ENCODE measurements at regions not wholly inside any gene's neighbourhood (a gene's known extent, or its start where the extent isn't known, plus 50 kb on each side); places are given as distances from the start of the nearest gene placed in this dataset.

DNA sequence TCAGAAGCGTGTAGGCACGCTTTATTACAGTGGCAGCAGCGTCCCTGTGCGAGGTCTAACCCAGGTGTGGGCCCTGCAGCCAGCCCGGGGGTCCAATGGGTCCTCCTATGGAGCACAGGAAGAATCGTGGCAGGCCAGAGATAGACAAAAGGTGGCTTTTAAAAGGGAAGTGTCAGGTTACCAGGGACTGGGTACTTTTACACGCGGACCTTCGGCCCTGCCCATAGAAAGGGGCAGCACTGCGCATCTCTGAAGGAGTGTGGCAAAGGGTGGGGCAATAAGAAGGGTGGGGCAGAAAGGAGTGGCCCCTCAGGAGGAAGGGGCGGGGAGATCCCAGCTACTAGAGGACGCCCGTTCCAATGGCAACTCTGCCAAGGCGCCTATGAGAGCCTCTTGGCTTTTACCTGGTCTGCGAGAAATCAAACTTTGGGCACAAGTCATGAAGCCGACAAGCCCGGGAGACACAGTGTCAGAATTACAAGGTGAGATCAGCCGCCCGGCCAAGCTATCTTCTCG is 1419.8 kb downstream of the UQCRFS1 start:
- Histone ChIP-seq H3K4me3 (ENCODE audit: low read length) (peak overlapping the region; percentile 83), H2AFZ (ENCODE audit: low read depth, low read length) (peak overlapping the region; percentile 71), H3K36me3 (ENCODE audit: insufficient read depth, low read length) (no peaks in the 10 kb centered on the region), H3K4me1 (ENCODE audit: insufficient read depth, low read length) (peaks cover 14% of the 10 kb centered on the region), H3K27me3 (ENCODE audit: insufficient read depth, low read length) (no peaks in the 10 kb centered on the region), H3K9me3 (ENCODE audit: low read length) (no peaks in the 10 kb centered on the region)

DNA sequence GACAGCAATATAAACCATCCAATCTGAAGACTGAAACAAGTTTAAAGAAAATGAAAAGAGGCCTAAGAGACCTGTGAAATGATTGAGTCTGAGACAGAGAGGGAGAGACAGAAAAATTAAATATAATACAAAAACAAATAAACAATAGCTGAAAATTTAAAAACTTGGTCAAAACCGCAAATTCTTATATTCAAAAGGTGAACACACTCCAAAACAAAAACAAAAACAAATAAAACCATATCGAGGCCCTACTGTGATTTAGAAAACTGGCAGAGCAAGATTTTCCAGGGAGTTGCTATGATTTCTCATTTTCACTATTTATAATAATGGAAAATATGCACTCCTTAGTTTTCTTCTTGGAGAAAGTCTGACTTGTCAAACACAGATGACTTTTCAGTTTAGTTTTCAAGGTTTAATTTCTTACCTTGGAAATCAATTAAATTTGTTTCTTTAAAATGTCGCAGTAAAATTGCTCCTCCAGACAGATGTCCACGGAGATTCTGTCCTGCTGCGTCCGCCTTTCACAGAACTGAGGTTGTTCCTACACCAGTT is 1420.3 kb downstream of the UQCRFS1 start:
- Histone ChIP-seq H3K4me1 (ENCODE audit: insufficient read depth, low read length) (peaks cover 14% of the 10 kb centered on the region), H3K36me3 (ENCODE audit: insufficient read depth, low read length) (no peaks in the 10 kb centered on the region), H3K27me3 (ENCODE audit: insufficient read depth, low read length) (no peaks in the 10 kb centered on the region), H3K9me3 (ENCODE audit: low read length) (no peaks in the 10 kb centered on the region), H3K4me3 (ENCODE audit: low read length) (peak overlapping the region; percentile 83), H2AFZ (ENCODE audit: low read depth, low read length) (peak overlapping the region; percentile 71)

DNA sequence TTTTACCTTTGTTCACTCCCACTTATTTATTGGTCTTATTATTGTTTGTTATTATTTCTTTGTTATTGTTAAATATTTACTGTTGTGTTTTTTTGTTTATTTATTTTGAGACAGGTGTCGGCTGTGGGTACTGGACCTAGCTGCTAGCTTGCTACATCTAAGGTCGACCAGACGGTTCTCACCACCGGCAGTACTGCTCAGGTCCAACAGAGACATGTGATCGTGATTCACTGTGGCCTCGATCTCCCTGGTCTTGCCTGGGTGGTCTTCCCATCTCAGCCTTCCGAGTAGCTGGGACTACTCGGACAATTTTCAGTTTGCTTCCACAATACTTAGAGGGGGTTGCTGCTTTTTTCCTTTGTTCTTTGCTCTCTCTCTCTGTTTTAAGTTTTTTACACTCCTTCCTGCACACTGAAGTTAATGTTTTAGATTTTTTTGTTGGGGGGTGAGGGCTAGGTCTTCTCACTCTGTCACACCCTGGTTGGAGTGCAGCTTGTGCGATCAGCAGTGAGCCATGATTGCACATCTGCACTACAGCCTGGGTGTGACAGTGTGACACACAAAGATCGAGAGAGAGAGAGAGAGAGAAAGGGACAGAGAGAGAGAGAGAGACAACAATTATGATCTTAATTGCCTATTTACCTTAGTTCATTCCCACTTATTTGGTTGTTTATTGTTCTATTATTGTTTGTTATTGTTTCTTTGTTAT is 1432.4 kb downstream of the UQCRFS1 start:
- Histone ChIP-seq H3K9me3 (ENCODE audit: low read length) (peaks cover 9% of the 10 kb centered on the region), H3K4me1 (ENCODE audit: insufficient read depth, low read length) (no peaks in the 10 kb centered on the region), H3K4me3 (ENCODE audit: low read length) (no peak overlapping the region), H2AFZ (ENCODE audit: low read depth, low read length) (no peak overlapping the region), H3K27me3 (ENCODE audit: insufficient read depth, low read length) (no peaks in the 10 kb centered on the region), H3K36me3 (ENCODE audit: insufficient read depth, low read length) (no peaks in the 10 kb centered on the region)

DNA sequence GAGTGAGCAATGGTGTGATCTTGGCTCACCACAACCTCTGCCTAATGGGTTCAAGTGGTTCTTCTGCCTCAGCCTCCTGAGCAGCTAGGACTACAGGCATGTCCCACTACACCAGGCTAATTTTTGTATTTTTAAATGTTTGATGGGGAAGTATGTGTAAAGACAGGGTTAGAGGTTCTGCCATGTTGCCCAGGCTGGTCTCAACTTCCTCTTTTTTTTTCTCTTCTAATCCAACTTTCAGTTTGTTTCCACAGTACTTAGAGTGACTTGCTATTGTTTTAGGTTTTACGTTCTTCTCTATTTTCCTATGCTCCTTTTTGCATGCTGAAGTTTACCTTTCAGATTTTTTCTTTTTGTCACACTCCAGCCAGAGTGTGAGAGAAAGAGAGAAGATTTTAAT is 1433.0 kb downstream of the UQCRFS1 start:
- peaks cover 11% of the 10 kb centered on the region for H3K9me3 ChIP-seq (ENCODE audit: low read length)
- no peaks in the 10 kb centered on the region for H3K27me3 ChIP-seq (ENCODE audit: insufficient read depth, low read length)
- H3K4me1 ChIP-seq (ENCODE audit: insufficient read depth, low read length), result no peaks in the 10 kb centered on the region
- no peak overlapping the region for H3K4me3 ChIP-seq (ENCODE audit: low read length)
- no peaks in the 10 kb centered on the region for H3K36me3 ChIP-seq (ENCODE audit: insufficient read depth, low read length)
- H2AFZ ChIP-seq (ENCODE audit: low read depth, low read length), result no peak overlapping the region

DNA sequence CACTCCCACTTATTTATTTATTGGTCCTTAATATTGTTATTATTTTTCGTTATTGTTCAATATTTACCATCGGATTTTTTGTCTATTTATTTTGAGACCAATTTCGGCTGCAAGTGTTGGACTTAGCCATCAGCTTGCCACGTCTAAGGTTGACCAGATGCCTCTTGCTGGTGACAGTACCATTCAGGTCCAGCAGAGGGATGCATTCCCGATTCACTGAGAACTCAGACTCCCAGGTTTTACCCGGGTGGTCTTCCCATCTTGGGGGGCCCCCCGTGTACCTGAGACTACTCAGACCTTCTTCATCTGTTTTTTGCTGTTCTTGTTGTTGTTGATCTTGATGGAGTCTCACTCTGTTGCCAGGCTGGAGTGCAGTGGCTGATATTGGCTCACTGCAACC is 1435.2 kb downstream of the UQCRFS1 start:
- H3K27me3 ChIP-seq (ENCODE audit: insufficient read depth, low read length), result no peaks in the 10 kb centered on the region
- H3K9me3 ChIP-seq (ENCODE audit: low read length), result peaks cover 26% of the 10 kb centered on the region
- H3K36me3 ChIP-seq (ENCODE audit: insufficient read depth, low read length), result peaks cover 5% of the 10 kb centered on the region
- no peak overlapping the region for H3K4me3 ChIP-seq (ENCODE audit: low read length)
- H3K4me1 ChIP-seq (ENCODE audit: insufficient read depth, low read length), result no peaks in the 10 kb centered on the region
- no peak overlapping the region for H2AFZ ChIP-seq (ENCODE audit: low read depth, low read length)

DNA sequence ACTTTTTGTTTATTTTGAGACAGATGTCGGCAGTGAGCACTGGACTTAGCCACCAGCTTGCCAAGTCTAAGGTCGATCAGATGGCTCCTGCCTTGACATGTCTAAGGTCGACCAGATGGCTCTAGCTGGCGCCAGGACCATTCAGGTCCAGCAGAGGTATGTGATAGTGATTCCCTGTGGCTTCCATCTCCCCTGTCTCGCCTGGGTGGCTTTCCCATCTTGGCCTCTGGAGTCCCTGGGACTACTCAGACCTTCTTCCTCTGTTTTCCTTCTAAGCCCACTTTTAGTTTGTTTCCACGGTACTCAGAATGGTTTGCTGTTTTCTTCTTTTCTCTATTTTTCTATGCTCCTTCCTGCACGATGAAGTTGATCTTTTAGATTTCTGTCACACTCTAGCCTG is 1435.7 kb downstream of the UQCRFS1 start:
- peaks cover 27% of the 10 kb centered on the region for H3K9me3 ChIP-seq (ENCODE audit: low read length)
- H3K4me1 ChIP-seq (ENCODE audit: insufficient read depth, low read length), result no peaks in the 10 kb centered on the region

DNA sequence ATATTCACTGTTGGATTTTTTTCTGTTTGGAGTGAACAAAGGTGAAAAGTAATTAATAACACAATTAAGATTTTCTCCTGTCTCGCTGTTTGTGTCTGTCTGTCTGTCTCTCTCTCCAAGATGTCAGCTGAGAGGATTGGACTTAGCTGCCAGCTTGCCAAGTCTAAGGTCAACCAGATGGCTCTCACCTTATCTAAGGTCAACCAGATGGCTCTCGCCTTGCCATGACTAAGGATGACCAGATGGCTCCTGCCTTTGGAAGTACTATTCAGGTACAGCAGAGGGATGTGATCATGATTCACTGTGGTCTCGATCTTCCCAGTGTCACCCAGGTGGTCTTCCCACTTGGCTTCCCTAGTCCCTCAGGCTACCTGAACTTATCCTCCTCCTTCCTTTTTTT is 1436.4 kb downstream of the UQCRFS1 start:
- Histone ChIP-seq H3K4me3 (ENCODE audit: low read length) (no peak overlapping the region), H3K4me1 (ENCODE audit: insufficient read depth, low read length) (no peaks in the 10 kb centered on the region), H2AFZ (ENCODE audit: low read depth, low read length) (no peak overlapping the region), H3K27me3 (ENCODE audit: insufficient read depth, low read length) (no peaks in the 10 kb centered on the region), H3K36me3 (ENCODE audit: insufficient read depth, low read length) (peaks cover 5% of the 10 kb centered on the region), H3K9me3 (ENCODE audit: low read length) (peaks cover 27% of the 10 kb centered on the region)

More for the DNA sequence above, 1435.7 kb downstream of the UQCRFS1 start:
- H3K4me3 ChIP-seq (ENCODE audit: low read length), result no peak overlapping the region
- H2AFZ ChIP-seq (ENCODE audit: low read depth, low read length), result no peak overlapping the region
- peaks cover 5% of the 10 kb centered on the region for H3K36me3 ChIP-seq (ENCODE audit: insufficient read depth, low read length)
- no peaks in the 10 kb centered on the region for H3K27me3 ChIP-seq (ENCODE audit: insufficient read depth, low read length)

DNA sequence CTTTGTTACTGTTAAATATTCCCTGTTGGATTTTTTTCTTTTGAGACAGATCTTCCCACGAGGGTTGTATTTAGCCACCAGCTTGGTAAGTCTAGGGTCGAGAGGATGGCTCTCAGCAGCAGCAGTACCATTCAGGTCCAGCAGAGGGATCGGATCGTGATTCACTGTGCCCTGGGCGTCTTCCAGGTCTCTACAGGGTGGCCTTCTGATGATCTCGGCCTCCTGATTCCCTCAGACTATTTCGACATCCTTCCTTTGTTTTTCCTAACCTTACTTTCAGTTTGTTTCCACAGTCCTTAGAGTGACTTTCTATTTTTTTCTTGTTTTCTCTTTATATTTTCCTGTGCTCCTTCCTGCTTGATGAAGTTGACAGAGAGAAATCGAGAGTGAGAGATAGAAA is 1436.9 kb downstream of the UQCRFS1 start:
- Histone ChIP-seq H3K4me3 (ENCODE audit: low read length) (no peak overlapping the region), H3K36me3 (ENCODE audit: insufficient read depth, low read length) (peaks cover 5% of the 10 kb centered on the region), H3K27me3 (ENCODE audit: insufficient read depth, low read length) (no peaks in the 10 kb centered on the region), H2AFZ (ENCODE audit: low read depth, low read length) (no peak overlapping the region), H3K9me3 (ENCODE audit: low read length) (peaks cover 27% of the 10 kb centered on the region), H3K4me1 (ENCODE audit: insufficient read depth, low read length) (no peaks in the 10 kb centered on the region)

DNA sequence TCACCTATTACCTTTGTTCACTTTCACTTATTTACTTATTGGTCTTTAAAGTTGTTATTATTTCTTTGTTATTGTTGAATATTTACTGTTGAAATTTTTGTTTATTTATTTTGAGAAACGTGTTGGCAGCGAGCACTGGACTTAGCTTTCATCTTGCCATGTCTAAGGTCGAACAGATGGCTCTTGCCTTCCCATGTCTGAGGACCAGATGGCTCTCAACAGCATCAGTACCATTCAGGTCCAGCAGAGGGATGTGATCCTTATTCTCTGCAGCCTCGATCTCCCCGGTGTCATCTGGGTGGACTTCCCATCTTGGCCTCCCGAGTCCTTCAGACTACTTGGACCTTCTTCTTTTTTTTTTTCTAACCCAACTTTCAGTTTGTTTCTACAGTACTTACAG is 1437.6 kb downstream of the UQCRFS1 start:
- no peaks in the 10 kb centered on the region for H3K4me1 ChIP-seq (ENCODE audit: insufficient read depth, low read length)
- H2AFZ ChIP-seq (ENCODE audit: low read depth, low read length), result no peak overlapping the region
- H3K27me3 ChIP-seq (ENCODE audit: insufficient read depth, low read length), result no peaks in the 10 kb centered on the region
- H3K9me3 ChIP-seq (ENCODE audit: low read length), result peaks cover 27% of the 10 kb centered on the region
- H3K36me3 ChIP-seq (ENCODE audit: insufficient read depth, low read length), result peaks cover 5% of the 10 kb centered on the region
- no peak overlapping the region for H3K4me3 ChIP-seq (ENCODE audit: low read length)

DNA sequence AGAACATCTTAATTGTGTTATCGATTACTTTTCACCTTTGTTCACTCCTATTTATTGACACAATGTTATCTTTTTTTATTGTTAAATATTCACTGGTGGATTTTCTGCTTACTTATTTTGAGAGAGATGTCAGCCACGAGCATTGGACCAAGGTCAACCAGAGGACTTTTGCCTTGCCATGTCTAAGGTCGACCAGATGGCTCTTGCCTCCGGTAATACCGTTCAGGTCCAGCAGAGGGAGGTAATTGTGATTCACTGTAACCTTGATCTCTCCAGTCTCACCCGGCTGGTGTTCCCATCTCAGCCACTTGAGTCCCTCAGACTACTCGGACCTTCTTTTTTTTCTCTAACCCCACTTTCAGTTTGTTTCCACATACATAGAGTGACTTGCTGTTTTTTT is 1438.1 kb downstream of the UQCRFS1 start:
- H3K27me3 ChIP-seq (ENCODE audit: insufficient read depth, low read length), result no peaks in the 10 kb centered on the region
- peaks cover 5% of the 10 kb centered on the region for H3K36me3 ChIP-seq (ENCODE audit: insufficient read depth, low read length)
- H3K9me3 ChIP-seq (ENCODE audit: low read length), result peaks cover 27% of the 10 kb centered on the region
- H3K4me1 ChIP-seq (ENCODE audit: insufficient read depth, low read length), result no peaks in the 10 kb centered on the region
- H2AFZ ChIP-seq (ENCODE audit: low read depth, low read length), result no peak overlapping the region
- no peak overlapping the region for H3K4me3 ChIP-seq (ENCODE audit: low read length)

DNA sequence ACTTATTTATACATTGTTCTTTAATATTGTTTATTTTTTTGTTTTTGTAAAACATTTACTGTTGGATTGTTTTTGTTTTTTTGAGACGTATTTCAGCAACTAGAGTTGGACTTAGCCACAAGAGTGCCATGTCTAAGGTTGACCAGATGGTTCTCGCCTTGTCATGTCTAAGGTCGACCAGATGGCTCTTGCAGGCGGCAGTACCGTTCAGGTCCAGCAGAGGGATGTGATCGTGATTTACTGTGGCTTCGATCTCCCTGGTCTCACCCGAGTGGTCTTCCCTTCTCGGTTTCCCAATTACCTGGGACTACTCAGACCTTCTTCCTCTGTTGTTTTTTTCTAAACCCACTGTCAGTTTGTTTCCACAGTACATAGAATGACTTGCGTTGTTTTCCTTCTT is 1438.6 kb downstream of the UQCRFS1 start:
- Histone ChIP-seq H3K4me3 (ENCODE audit: low read length) (no peak overlapping the region), H3K36me3 (ENCODE audit: insufficient read depth, low read length) (peaks cover 5% of the 10 kb centered on the region), H3K9me3 (ENCODE audit: low read length) (peaks cover 27% of the 10 kb centered on the region), H3K4me1 (ENCODE audit: insufficient read depth, low read length) (no peaks in the 10 kb centered on the region), H3K27me3 (ENCODE audit: insufficient read depth, low read length) (no peaks in the 10 kb centered on the region), H2AFZ (ENCODE audit: low read depth, low read length) (no peak overlapping the region)

DNA sequence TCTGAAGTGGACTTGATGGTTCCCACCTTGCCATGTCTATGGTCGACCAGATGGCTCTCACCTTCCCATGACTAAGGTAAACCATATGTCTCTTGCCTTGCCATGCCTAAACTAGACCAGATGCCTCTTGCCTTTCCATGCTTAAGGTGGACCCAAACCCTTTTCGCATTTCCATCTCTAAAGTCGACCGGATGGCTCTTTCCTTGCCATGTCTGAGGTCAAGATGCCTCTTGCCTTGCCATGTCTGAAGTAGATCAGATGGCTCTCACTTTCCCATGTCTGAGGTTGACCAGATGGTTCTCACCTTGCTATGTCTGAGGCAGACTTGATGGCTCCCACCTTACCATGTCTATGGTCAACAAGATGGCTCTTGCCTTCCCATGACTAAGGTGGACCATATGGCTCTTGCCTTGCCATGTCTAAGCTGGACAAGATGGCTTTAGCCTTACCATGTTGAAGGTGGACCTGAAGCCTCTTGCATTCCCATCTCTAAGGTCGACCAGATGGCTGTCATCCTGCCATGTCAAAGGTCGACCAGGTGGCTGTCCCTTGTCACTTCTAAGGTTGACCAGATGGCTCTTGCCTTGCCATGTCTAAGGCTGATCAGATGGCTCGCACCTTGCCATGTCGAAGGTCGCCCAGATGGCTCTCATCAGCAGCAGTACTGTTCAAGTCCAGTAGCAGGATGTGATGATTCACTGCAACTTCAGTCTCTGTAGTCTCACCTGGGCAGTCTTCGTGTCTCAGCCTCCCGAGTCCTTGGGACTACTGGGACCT is 1439.4 kb downstream of the UQCRFS1 start:
- Histone ChIP-seq H3K27me3 (ENCODE audit: insufficient read depth, low read length) (no peaks in the 10 kb centered on the region), H3K9me3 (ENCODE audit: low read length) (peaks cover 22% of the 10 kb centered on the region), H3K4me3 (ENCODE audit: low read length) (no peak overlapping the region)

DNA sequence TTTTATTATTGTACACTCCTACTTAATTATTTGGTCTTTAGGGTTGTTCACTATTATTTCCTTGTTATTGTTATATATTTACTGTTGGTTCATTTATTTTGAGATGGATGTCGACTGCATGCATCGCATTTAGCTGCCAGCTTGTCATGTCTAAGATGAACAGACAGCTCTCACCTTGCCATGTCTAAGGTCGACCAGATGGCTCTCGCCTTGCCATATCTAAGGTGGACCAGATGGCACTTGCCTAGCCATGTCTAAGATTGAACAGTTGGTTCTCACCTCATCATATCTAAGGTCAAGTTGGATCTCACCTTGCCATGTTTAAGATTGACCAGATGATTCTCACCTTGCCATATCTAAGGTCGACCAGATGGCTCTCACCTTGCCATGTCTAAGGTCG is 1440.9 kb downstream of the UQCRFS1 start:
- H3K4me3 ChIP-seq (ENCODE audit: low read length), result no peak overlapping the region
- peaks cover 5% of the 10 kb centered on the region for H3K36me3 ChIP-seq (ENCODE audit: insufficient read depth, low read length)
- no peaks in the 10 kb centered on the region for H3K4me1 ChIP-seq (ENCODE audit: insufficient read depth, low read length)
- H3K27me3 ChIP-seq (ENCODE audit: insufficient read depth, low read length), result no peaks in the 10 kb centered on the region
- H3K9me3 ChIP-seq (ENCODE audit: low read length), result peaks cover 22% of the 10 kb centered on the region
- no peak overlapping the region for H2AFZ ChIP-seq (ENCODE audit: low read depth, low read length)

More for the DNA sequence above, 1439.4 kb downstream of the UQCRFS1 start:
- no peak overlapping the region for H2AFZ ChIP-seq (ENCODE audit: low read depth, low read length)
- peaks cover 5% of the 10 kb centered on the region for H3K36me3 ChIP-seq (ENCODE audit: insufficient read depth, low read length)
- no peaks in the 10 kb centered on the region for H3K4me1 ChIP-seq (ENCODE audit: insufficient read depth, low read length)

Data from neuron (in vitro differentiated cells).